ENCODE measurements at regions not wholly inside any gene's neighbourhood (a gene's known extent, or its start where the extent isn't known, plus 50 kb on each side); places are given as distances from the start of the nearest gene placed in this dataset.

DNA sequence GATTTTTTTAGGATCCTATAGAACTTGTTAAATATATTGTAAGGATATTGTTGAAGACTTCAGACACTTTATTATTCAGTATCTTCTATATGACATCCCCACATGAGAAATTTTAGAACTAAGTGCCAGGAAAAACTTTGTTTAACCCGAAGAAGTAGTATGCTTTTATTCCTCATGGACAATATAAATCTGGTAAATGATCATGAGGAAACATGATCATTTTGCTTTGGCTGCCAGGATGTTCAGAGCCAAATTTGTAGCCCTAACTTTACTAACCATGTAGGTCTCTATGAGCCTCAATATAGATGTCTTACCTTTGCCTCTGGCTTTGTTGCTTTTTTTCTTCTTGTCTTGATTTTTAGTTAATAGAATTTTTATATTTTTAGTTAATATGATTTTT is 77.8 kb upstream of the TEX13D start:
- TF ChIP-seq BHLHE40 (IDR thresholded peaks at IDR 0.05; ENCODE audit: low read depth, low read length) (no peak), MAZ (IDR thresholded peaks at IDR 0.05; ENCODE audit: borderline replicate concordance, low read depth, low read length) (no peak), CEBPB (IDR thresholded peaks at IDR 0.05; ENCODE audit: low read depth, low read length) (no peak), SMC3 (IDR thresholded peaks at IDR 0.05; ENCODE audit: low read depth, low read length) (no peak), RFX5 (IDR thresholded peaks at IDR 0.05; ENCODE audit: low read depth, low read length) (no peak), RCOR1 (IDR thresholded peaks at IDR 0.05; ENCODE audit: insufficient replicate concordance, low read length) (no peak), FOS (IDR thresholded peaks at IDR 0.05; ENCODE audit: low read depth, low read length) (no peak), NFE2L2 (IDR thresholded peaks at IDR 0.05; ENCODE audit: low read depth, low read length) (no peak)
- no peak overlapping the region for H2AK9ac ChIP-seq (replicated peaks; ENCODE audit: low read depth, low read length, poor library complexity)
- H2BK20ac ChIP-seq (ENCODE audit: low read depth, low read length): no peak overlapping the region
- no peak overlapping the region for H3K4me2 ChIP-seq (ENCODE audit: low read depth, low read length)
- ATAC-seq (ENCODE audit: low read depth) (no peak), DNase-seq (no peak)
- H2BK15ac ChIP-seq (ENCODE audit: low read depth, low read length): no peak overlapping the region
- BruUV-seq (replicated peaks): no TSS peak
- H4K20me1 ChIP-seq (ENCODE audit: insufficient read depth, low read length): no peaks in the 10 kb centered on the region
- no peak overlapping the region for H3K23ac ChIP-seq (ENCODE audit: low read depth, low read length)
- POLR2A ChIA-PET (ENCODE audit: unreplicated experiment): no interaction called here
- no peaks in the 10 kb centered on the region for H3K36me3 ChIP-seq (ENCODE audit: control insufficient read depth, insufficient read depth, low read length)
- no CpG with 5 or more reads among the region's 1 CpG for WGBS, 2 experiments (ENCODE audit: extremely low coverage in 2 of 2, insufficient read length in 1 of 2)
- in situ Hi-C loops (cut with MboI; ENCODE audit: low sequenced_read_pairs): no loop called here
- H3K14ac ChIP-seq (replicated peaks; ENCODE audit: low read depth, low read length): no peak overlapping the region
- H3K9me3 ChIP-seq (ENCODE audit: control insufficient read depth, insufficient read depth, low read length): no peaks in the 10 kb centered on the region
- CTCF ChIA-PET: no interaction called here
- no peaks in the 10 kb centered on the region for H3K79me1 ChIP-seq (ENCODE audit: low read depth in 1 of 2, low read length in 2 of 2)
- no peak overlapping the region for H2AFZ ChIP-seq (replicated peaks; ENCODE audit: low read length, poor library complexity)
- H3K56ac ChIP-seq (ENCODE audit: extremely low read depth, insufficient read depth, low read length): no peak overlapping the region
- dilution Hi-C loops (cut with HindIII; ENCODE audit: low sequenced_read_pairs, unreplicated experiment): no loop called here
- H3K27me3 ChIP-seq (ENCODE audit: control insufficient read depth, insufficient read depth, low read length): no peaks in the 10 kb centered on the region
- no peaks in the 10 kb centered on the region for H3K4me1 ChIP-seq (ENCODE audit: control insufficient read depth, insufficient read depth, low read length)
- no peak overlapping the region for H3K18ac ChIP-seq (ENCODE audit: low read depth, low read length)
- H4K5ac ChIP-seq (ENCODE audit: low read depth, low read length): no peak overlapping the region
- H3K9ac ChIP-seq (ENCODE audit: low read depth, low read length): no peak overlapping the region
- intact Hi-C loops (cut with micrococcal nuclease): no loop called here
- no peak overlapping the region for H2AK5ac ChIP-seq (ENCODE audit: low read depth, low read length)
- H3K27ac ChIP-seq (ENCODE audit: insufficient read depth, low read length): no peak overlapping the region
- H4K91ac ChIP-seq (ENCODE audit: insufficient read depth, low read depth, low read length): no peak overlapping the region
- H2BK5ac ChIP-seq (ENCODE audit: low read depth, low read length, poor library complexity, severe bottlenecking): no peak overlapping the region
- no peak overlapping the region for H2BK120ac ChIP-seq (ENCODE audit: low read depth, low read length)
- no peaks in the 10 kb centered on the region for H3K9me1 ChIP-seq (ENCODE audit: insufficient read depth, low read length)
- H3K4me3 ChIP-seq (ENCODE audit: insufficient read depth, low read depth, low read length): no peak overlapping the region
- no peak overlapping the region for H4K8ac ChIP-seq (ENCODE audit: low read depth in 2 of 2, low read length in 2 of 2)
- no peak overlapping the region for H3K4ac ChIP-seq (ENCODE audit: low read depth, low read length)

Data from IMR-90 (cell line).